ENCODE measurements at regions not wholly inside any gene's neighbourhood (a gene's known extent, or its start where the extent isn't known, plus 50 kb on each side); places are given as distances from the start of the nearest gene placed in this dataset.

GRCh38 chr5:68803881-68804319, 289.9 kb upstream of the SLC30A5 start:
- DNase-seq (ENCODE audit: low spot score in 2 of 2), result no peak
- TF ChIP-seq POLR2A (IDR thresholded peaks at IDR 0.05) (no peak), CTCF (IDR thresholded peaks at IDR 0.05) (no peak)
- H3K4me3 ChIP-seq (ENCODE audit: low read depth, poor library complexity, severe bottlenecking), result no peak overlapping the region
- WGBS, 2 donors, result 82 to 90% methylated on average over 7 of the region's 7 CpGs
- intact Hi-C loops (cut with DNase I; ENCODE audit: low total_unique reads), result no loop called here

DNA sequence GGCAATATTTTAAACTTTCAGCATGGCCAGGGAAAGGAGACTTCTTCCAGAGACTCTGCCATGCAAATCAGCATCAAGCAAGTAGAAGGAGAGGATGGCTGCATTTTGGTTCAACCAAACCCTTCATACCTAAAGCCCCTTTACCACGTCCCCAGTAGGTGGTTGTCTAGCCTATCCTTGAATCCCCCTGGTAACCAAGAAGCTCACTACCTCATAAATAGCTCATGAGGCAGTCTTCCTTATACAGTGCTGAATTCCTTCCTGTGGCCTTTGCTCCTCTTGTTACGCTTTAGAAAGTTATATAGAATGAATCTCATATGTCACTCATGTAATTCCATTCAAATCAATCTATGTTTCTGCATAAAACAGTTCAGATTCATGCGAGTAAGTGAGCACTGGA, 289.5 kb upstream of the SLC30A5 start:
- no peak overlapping the region for H3K4me3 ChIP-seq (ENCODE audit: low read depth, poor library complexity, severe bottlenecking)
- DNase-seq (ENCODE audit: low spot score in 2 of 2), result no peak
- intact Hi-C loops (cut with DNase I; ENCODE audit: low total_unique reads), result no loop called here
- WGBS, 2 donors, result 89 to 90% methylated on average over 3 of the region's 3 CpGs
- no peak for TF ChIP-seq CTCF (IDR thresholded peaks at IDR 0.05)
- no peak for TF ChIP-seq POLR2A (IDR thresholded peaks at IDR 0.05)

DNA sequence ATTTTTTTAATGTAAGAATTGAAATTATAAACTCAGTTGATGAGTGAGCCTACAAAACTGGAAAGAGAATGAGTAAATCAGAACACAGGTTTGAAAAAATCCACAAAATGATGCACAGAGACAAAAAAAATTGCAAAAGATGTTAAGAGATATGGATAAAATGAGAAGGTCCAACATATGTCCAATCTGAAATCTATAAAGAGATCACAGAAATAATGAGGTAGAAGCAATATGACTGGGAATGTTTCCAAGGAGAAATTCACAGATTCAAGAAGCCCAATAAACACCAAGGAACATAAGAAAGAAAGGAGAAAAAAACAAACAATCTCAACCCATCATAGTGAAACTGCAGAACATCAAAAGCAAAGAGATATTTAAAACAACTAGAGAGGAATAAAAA, 288.4 kb upstream of the SLC30A5 start:
- no peak for DNase-seq (ENCODE audit: low spot score in 2 of 2)
- no peak overlapping the region for H3K4me3 ChIP-seq (ENCODE audit: low read depth, poor library complexity, severe bottlenecking)
- intact Hi-C loops (cut with DNase I; ENCODE audit: low total_unique reads), result no loop called here
- no peak for TF ChIP-seq POLR2A (IDR thresholded peaks at IDR 0.05)
- TF ChIP-seq CTCF (IDR thresholded peaks at IDR 0.05), result no peak

DNA sequence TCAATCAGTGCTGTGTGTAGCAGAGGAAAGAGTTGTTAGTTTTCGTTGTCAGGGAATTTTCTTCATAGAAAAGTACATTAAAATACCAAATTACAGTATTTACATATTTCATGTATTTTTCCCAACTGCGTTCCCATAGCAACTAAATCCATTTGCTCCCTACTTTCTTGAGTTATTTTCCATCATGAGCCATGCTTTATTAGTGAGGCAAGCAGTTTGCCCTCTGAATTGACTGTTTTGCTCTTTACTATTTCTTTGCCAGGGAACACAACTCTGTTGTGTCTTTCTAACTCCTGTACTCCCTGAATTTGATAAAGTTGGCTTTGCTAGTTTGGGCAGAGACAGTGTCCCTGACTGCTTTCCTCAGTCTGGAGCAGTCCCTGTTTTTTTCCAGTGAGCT, 276.2 kb upstream of the SLC30A5 start:
- no peak overlapping the region for H3K4me3 ChIP-seq (ENCODE audit: low read depth, poor library complexity, severe bottlenecking)
- 72 to 78% methylated on average over 2 of the region's 2 CpGs for WGBS, 2 donors
- intact Hi-C loops (cut with DNase I; ENCODE audit: low total_unique reads), result no loop called here
- DNase-seq (ENCODE audit: low spot score in 2 of 2), result no peak
- no peak for TF ChIP-seq POLR2A (IDR thresholded peaks at IDR 0.05)
- no peak for TF ChIP-seq CTCF (IDR thresholded peaks at IDR 0.05)

DNA sequence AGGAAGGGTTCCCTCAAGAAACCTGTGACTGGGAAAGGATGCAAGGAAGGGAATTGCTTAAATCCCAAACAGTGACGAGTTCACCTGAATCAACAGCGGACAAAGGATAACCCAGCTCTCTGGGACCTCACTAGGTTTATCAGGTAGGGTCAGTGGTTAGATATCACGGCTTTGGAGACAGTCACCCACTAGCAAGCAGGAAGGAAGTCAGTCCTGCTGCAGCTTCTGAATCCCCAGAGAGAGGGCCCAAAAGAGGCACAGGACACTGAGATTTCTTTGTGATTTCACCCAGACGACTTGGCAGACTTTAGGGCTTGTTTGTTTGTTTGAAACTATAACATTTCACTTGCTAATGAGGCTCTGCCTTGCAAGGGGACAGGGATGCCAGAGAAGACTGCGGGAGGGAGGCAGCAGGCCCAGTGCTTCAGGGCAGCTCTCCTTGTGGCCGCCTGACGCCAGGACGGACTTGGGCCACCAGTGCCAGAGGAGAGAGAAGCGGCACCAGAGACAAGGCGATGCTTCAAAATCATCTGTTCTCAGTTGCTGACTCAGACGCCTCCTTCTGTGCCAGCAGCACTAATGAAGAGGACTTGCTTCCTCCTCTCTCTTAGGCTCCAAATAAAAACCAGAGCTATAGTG, 275.6 kb upstream of the SLC30A5 start:
- whole genome bisulfite sequencing, 2 donors, result 63 to 65% methylated on average over 11 of the region's 11 CpGs
- intact Hi-C loops (cut with DNase I; ENCODE audit: low total_unique reads), result no loop called here
- no peak for DNase-seq (ENCODE audit: low spot score in 2 of 2)
- H3K4me3 ChIP-seq (ENCODE audit: low read depth, poor library complexity, severe bottlenecking), result no peak overlapping the region
- TF ChIP-seq POLR2A (IDR thresholded peaks at IDR 0.05) (no peak), CTCF (IDR thresholded peaks at IDR 0.05) (no peak)

- TF ChIP-seq CTCF (IDR thresholded peaks at IDR 0.05) (no peak), POLR2A (IDR thresholded peaks at IDR 0.05) (no peak)
- intact Hi-C loops (cut with DNase I; ENCODE audit: low total_unique reads), result no loop called here
- no peak for DNase-seq (ENCODE audit: low spot score in 2 of 2)
- 61 to 72% methylated on average over 3 of the region's 3 CpGs for WGBS, 2 donors
- H3K4me3 ChIP-seq (ENCODE audit: low read depth, poor library complexity, severe bottlenecking), result no peak overlapping the region
Measured at GRCh38 chr5:68818870-68819269, 274.9 kb upstream of the SLC30A5 start.

Measured in lower leg skin (tissue), 4 donors.